ENCODE measurements at regions not wholly inside any gene's neighbourhood (a gene's known extent, or its start where the extent isn't known, plus 50 kb on each side); places are given as distances from the start of the nearest gene placed in this dataset.

DNA sequence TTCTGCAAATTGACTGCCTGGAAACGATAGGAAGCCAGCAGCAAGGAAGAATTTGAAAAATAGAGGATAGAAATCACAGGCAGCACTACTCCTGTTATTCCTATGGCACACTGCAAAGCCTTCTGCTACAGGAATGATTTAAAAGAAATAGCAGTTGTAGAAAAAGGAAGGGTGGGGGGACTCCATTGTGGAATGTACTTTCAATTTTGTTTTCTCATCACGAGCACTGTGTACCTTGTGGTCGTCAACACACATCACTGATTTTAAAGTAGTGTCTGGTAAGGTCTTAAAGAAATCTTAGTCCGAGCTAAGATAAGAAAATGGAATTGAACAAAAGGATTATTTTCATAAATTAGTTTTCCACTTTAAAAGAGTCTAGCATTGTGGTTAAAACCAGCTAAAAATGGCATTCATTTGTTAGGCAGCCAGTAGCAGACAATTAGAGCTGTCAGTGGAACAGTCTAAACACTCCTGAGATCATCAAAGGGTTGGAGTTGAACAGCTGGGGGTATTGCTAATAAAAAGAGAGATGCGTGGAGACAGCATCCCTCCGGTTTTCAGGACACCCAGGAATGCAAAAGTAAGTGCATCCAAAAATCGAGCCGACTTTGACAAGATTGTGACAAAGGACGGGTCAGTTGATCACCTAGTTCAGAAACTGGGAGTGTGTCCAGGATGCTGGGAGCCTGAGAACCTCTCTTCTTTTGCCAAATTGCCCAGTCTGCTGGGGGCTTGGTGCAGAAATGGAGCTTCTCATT is 97.8 kb upstream of the WWC1 start:
- no peak for DNase-seq

GRCh38 chr5:168195110-168195509 is 96.3 kb upstream of the WWC1 start:
- no peak for DNase-seq

GRCh38 chr5:168198359-168198758 is 93.1 kb upstream of the WWC1 start:
- DNase-seq = no peak

- no peak for DNase-seq
Measured at GRCh38 chr5:168202996-168203395, 88.4 kb upstream of the WWC1 start.

DNA sequence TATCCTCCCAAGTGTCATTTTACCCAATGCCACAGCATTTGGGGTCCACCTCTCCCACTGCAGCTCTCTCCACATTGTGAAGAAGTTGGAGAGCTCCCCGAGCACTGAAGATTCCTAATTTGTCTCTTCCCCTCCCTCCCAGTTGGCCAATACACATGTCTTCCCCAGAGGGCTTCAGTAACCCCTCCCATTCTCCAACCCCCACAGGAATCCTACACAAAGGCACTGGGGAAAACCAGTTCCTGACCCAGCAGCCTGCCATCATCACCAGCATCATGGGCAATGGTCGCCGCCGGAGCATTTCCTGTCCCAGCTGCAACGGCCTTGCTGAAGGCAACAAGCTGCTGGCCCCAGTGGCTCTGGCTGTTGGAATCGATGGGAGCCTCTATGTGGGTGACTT is 87.3 kb upstream of the WWC1 start:
- no peak for DNase-seq

DNA sequence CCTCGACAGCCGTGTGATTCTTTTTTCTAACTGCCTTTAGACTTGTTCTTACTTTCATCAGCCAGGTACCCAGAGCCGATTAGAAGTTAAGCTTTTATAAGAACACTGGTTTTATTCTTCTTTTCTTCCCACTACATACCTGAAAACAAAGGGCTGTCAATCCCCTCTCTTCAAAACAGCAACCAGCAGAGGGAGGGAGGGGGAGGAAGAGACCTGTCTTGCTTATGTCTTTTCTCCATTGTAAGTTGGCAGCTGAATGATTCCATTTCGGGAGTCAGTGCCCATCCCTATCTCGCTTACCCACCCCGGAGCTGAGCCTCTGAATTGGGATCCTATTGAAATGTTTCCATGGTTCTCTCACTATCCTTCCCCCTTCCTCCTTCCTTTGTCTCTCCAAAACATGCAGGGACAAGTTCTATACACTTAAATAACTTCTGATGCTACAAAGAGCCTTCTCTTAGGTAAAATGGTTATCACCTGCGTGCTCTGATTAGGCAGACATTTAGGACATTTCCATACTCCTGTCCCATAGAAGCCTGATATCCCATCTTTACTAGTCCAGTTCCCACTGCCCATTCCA is 83.9 kb upstream of the WWC1 start:
- DNase-seq = no peak

- DNase-seq = no peak
Measured at GRCh38 chr5:168209244-168209995, 82.0 kb upstream of the WWC1 start.

GRCh38 chr5:168209997-168210396 is 81.4 kb upstream of the WWC1 start:
- DNase-seq = no peak

DNA sequence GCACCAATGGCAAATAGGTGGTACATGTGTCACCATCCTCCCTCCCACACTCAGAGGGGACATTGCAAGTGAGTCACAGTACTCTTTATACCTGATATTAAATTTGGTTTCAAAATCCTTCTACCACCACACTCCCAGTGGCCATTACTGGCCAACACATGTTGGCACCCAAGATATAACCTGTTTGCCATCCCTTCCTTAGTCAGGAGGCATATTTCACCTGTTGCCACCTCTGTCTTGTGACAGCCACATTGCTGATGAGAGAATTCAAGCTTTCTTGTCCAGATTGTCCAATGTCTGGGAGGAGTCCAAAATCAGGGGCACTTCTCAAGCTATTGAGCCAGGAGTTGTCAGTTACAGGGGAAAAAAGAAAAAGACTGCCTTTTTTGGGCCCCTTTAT is 80.2 kb upstream of the WWC1 start:
- DNase-seq = no peak

DNA sequence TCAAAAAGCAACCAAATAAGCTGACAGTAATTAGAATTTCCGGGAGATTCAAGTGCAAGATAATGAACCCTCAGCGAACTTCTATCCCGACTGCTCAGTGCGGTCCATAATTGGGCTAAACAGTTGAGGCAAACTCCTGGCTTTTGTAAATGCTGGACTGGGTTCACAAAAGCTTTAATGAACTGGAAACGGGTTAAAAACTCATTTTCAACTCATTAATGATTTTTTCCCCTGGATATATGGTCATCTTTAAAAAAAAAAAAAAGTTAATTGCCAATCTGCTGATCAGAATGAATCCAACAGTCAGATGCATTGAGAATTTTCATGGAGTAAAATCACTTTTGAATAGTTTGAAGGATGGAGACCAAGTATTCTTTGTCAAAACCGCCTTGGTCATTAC is 79.5 kb upstream of the WWC1 start:
- no peak for DNase-seq

DNA sequence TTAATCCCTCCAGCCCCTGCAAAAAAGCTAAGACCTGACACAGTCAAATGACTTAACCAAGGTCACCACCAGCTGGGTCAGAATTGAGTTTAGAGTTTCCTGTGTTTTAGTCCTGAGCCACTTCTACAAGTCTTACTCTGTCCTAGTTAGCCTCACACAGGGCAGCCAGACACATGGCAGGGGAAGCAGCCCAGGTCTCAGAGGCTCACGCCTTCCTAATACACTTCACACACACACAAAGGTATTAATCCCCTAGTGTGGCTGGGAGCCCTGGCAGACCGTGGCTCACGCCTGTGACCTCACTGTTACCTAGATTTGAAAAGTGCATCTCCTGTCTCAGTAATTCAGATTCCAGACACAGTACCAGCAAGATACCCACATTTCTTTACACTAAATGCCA is 77.4 kb upstream of the WWC1 start:
- no peak for DNase-seq

DNA sequence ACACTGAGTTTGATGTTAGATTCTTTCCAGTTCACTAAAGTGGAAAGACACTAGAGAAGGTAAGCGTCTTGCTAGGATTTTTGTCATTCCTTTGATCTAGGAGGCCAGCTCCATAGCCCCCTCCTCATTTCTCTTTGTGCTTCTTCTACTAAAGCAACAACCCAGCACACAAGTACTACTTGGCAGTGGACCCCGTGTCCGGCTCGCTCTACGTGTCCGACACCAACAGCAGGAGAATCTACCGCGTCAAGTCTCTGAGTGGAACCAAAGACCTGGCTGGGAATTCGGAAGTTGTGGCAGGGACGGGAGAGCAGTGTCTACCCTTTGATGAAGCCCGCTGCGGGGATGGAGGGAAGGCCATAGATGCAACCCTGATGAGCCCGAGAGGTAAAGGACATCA is 76.6 kb upstream of the WWC1 start:
- DNase-seq = no peak

DNA sequence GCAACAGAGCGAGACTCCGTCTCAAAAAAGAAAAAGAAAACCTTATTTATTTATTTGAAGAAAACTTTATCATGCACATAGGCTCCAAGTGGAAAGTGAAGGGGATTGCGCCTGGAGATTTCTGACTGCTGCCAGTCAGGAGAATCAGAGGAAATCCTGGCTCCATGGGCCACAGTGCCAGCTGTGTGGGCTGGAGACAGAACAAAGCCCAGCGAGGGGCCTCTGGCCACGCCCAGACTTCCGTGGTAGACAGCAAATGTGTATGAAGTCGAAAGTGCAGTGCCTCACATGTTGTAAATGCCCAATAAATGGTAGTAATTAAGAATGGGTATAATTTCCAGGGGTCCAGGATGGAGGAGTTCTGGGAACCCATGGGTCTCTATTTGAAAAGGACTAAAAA is 75.8 kb upstream of the WWC1 start:
- DNase-seq = no peak

- DNase-seq = no peak
Measured at GRCh38 chr5:168216989-168217388, 74.5 kb upstream of the WWC1 start.

- DNase-seq = no peak
Measured at GRCh38 chr5:168217497-168217896, 73.9 kb upstream of the WWC1 start.

DNA sequence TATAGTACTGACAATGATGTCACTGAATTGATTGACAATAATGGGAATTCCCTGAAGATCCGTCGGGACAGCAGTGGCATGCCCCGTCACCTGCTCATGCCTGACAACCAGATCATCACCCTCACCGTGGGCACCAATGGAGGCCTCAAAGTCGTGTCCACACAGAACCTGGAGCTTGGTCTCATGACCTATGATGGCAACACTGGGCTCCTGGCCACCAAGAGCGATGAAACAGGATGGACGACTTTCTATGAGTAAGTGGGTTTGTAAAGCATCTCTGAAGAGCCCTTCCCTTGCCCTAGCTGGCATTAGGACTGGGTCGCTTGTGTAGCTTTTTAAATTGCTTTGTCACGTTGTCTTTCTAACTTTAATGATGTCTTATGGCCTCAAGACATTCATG is 72.7 kb upstream of the WWC1 start:
- DNase-seq = no peak

GRCh38 chr5:168219515-168220410 is 71.7 kb upstream of the WWC1 start:
- DNase-seq = peak; percentile 42

GRCh38 chr5:168224085-168224484 is 67.4 kb upstream of the WWC1 start:
- DNase-seq = no peak

GRCh38 chr5:168226012-168226411 is 65.4 kb upstream of the WWC1 start:
- no peak for DNase-seq

DNA sequence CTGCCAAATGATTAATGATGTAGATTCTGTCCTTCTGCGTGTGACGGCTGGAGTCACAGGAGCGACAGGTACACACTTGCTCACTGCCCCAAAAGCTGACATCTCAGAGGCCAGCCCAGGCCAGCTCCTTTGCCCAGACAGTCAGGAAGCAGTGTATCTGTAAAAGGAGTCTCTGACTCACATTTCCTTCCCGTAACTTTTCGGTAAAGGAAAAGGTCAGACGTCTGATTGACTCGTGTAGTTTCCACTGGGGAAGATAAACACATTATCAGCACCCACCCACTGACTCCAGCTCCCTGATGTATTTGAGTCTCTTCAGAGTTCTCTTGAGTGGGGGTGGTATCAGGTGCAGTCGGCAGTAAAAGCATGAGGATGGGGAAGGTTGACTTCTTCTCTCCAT is 64.4 kb upstream of the WWC1 start:
- no peak for DNase-seq

DNA sequence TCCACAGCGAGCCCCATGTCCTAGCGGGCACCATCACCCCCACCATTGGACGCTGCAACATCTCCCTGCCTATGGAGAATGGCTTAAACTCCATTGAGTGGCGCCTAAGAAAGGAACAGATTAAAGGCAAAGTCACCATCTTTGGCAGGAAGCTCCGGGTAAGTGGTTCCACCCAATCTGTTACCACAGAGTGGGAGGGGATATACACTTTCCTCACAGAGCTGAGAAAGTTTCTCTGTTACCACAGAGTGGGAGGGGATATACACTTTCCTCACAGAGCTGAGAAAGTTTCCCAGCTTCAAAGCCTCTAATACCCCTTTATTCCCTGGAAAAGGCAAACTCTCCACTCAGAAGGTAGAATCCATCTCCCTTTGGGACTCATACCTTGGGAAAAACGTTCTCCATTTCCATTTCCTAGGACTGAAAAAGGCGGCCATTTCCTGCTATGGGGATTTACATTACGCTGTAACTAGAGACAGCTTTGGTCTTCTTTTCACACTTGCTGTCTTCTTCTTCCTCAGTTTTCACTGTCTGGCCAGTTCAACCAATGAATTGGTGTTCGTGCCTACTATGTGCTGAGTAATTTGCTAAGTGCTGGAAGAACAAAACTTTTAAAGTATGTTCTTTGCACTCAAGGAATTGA is 63.4 kb upstream of the WWC1 start:
- DNase-seq = no peak

DNA sequence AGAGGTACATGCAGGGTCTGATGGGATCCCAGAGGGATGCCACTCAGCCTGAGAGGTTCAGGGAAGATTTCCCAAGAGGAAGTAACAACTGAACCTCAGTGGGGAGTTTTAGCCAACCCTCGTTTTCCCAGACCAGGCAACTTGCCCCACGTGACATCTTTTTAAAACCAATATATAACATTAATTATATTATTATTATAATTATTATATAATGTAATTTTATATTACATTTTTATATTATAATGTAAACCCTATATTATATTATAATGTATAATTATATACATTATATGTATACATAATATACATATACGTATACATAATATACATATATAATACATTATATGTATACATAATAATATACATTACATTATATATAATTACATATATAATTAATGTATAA is 62.8 kb upstream of the WWC1 start:
- no peak for DNase-seq

DNA sequence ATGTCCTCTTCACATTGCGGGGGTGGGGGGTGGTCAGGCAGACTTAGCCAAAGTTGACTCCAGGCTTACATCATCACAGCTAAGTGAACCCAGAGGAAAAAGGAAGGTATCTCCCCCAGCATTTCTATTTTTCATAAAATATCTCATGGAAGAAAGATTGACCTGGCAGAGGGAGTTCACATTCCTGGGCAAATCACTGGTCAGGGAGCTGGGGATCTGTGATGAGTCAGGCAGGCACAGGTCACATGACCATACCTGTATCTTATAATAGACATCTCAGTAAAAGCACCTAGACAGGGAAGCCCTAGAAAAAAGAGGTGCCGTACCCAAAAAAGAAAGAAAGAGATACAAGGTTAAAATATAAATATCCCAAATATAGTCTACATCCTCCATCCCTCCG is 57.3 kb upstream of the WWC1 start:
- DNase-seq = no peak

Data from DMS 273 treated with DMSO at 0.1 percent for 48 hours (cell line).